Activated B cell treated with CpG ODN at 0.5 μM for 24 hours (primary cell): ENCODE measurements at regions not wholly inside any gene's neighbourhood (a gene's known extent, or its start where the extent isn't known, plus 50 kb on each side); places are given as distances from the start of the nearest gene placed in this dataset.

Source experiments
- ATAC-seq: fragments of 200-7000 bp; cut with Tn5 transposase; one replicate; pipeline ENCODE4 v1.10.0; 2021; ENCODE audit warnings: low read depth, mild to moderate bottlenecking, moderate library complexity
- CTCF ChIA-PET: fragments of 350-600 bp; sonication (Branson Sonifier 250); formaldehyde crosslinking; loops from one replicate; lab custom pipeline; 2021; ENCODE audit warnings: antibody characterized with exemption; lab: Charles Lee
- POLR2A ChIA-PET: fragments of 350-600 bp; sonication (Branson Sonifier 250); formaldehyde crosslinking; loops from one replicate; lab custom pipeline; 2021; ENCODE audit warnings: antibody characterized with exemption; lab: Charles Lee
- DNase-seq: peaks from one replicate; pipeline ENCODE4 v3.0.0; 2022
- H3K27ac Mint-ChIP-seq: one replicate; pipeline ENCODE4 v1.8.0; 2020; ENCODE audit warnings: mixed read lengths
- H3K27me3 Mint-ChIP-seq: one replicate; pipeline ENCODE4 v1.8.0; 2021; ENCODE audit warnings: mixed read lengths
- H3K36me3 Mint-ChIP-seq: one replicate; pipeline ENCODE4 v1.8.0; 2021; ENCODE audit warnings: low read depth, mixed read lengths
- H3K4me1 Mint-ChIP-seq: one replicate; pipeline ENCODE4 v1.8.0; 2021; ENCODE audit warnings: mixed read lengths
- H3K4me3 Mint-ChIP-seq: one replicate; pipeline ENCODE4 v1.8.0; 2020; ENCODE audit warnings: mild to moderate bottlenecking, mixed read lengths
- H3K9me3 Mint-ChIP-seq: one replicate; pipeline ENCODE4 v1.8.0; 2020; ENCODE audit warnings: mixed read lengths
- CTCF ChIP-seq: fragments of 200-600 bp; IDR thresholded peaks from one replicate; pipeline ENCODE4 v1.8.0; 2022; ENCODE audit warnings: antibody characterized with exemption, mild to moderate bottlenecking
- intact Hi-C: fragments of 100-400 bp; cut with micrococcal nuclease; formaldehyde crosslinking; loops from one replicate; pipeline ENCODE4 v1.15.1; 2024

- intact Hi-C loops, result loop anchor here (2.0 to 5.0 kb wide), 2 partner anchors 121 to 507 kb away; no protein-coding TSS in a partner anchor
- H3K4me3 Mint-ChIP-seq, result no peak overlapping the region
- no peak for TF ChIP-seq CTCF
- H3K4me1 Mint-ChIP-seq, result peaks cover 24% of the 10 kb centered on the region
- ChIA-PET POLR2A (no interaction called here), CTCF (no interaction called here)
- H3K27ac Mint-ChIP-seq, result no peak overlapping the region
- DNase-seq (no peak), ATAC-seq (no peak)
- no peaks in the 10 kb centered on the region for H3K27me3 Mint-ChIP-seq
- H3K36me3 Mint-ChIP-seq, result no peaks in the 10 kb centered on the region
- H3K9me3 Mint-ChIP-seq, result no peaks in the 10 kb centered on the region
Observed at GRCh38 chr15:70387993-70388392, 290.3 kb upstream of the TLE3 start.

- no peak for DNase-seq
- H3K4me1 Mint-ChIP-seq, result peaks cover 24% of the 10 kb centered on the region
- H3K9me3 Mint-ChIP-seq, result peaks cover under 1% of the 10 kb centered on the region
- H3K4me3 Mint-ChIP-seq, result no peak overlapping the region
- POLR2A ChIA-PET, result interaction anchor here (0.6 to 1.6 kb wide), 3 partner anchors 118 to 626 kb away, joined by 3 to 10 read pairs (median 5); partner anchors contain the start of gene TLE3
- no peaks in the 10 kb centered on the region for H3K36me3 Mint-ChIP-seq
- no peak for ATAC-seq
- no peaks in the 10 kb centered on the region for H3K27me3 Mint-ChIP-seq
- no peak overlapping the region for H3K27ac Mint-ChIP-seq
- no peak for TF ChIP-seq CTCF
- CTCF ChIA-PET, result no interaction called here
- intact Hi-C loops, result loop anchor here (2.0 to 5.0 kb wide), 2 partner anchors 120 to 506 kb away; no protein-coding TSS in a partner anchor
Observed at GRCh38 chr15:70387081-70387480, 289.4 kb upstream of the TLE3 start.

DNA sequence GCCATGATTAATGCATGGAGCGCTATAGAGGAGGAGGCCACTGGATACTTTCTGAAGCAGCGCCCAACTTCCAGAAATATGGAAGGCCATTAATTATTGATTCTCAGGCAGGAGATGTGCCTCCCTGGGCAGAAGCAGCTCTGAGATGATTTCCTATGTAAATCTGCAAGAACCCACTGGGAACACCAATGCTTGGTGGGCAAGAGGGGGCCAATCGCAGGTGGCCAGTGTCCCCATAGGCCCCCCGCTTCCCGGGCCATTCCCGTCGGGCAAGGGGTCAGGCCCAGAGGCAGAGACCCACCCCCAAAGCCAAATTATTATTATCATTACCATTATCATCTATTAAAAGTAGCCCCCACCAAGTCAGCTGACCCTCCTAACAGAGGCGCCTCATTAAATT is 288.0 kb upstream of the TLE3 start:
- peaks cover 24% of the 10 kb centered on the region for H3K4me1 Mint-ChIP-seq
- peak overlapping the region; percentile 78 for H3K27ac Mint-ChIP-seq
- POLR2A ChIA-PET, result interaction anchor here (0.6 kb wide), 2 partner anchors 9 to 912 kb away, joined by 4 to 6 read pairs; no protein-coding TSS in a partner anchor
- ATAC-seq (no peak), DNase-seq (no peak)
- no peak overlapping the region for H3K4me3 Mint-ChIP-seq
- H3K36me3 Mint-ChIP-seq, result no peaks in the 10 kb centered on the region
- intact Hi-C loops, result loop anchor here (1.0 to 5.0 kb wide), 5 partner anchors 66 to 505 kb away; no protein-coding TSS in a partner anchor
- no peak for TF ChIP-seq CTCF
- CTCF ChIA-PET, result interaction anchor here (1.1 to 1.2 kb wide), 2 partner anchors 13 to 126 kb away, joined by 3 read pairs; no protein-coding TSS in a partner anchor
- no peaks in the 10 kb centered on the region for H3K27me3 Mint-ChIP-seq
- peaks cover 2% of the 10 kb centered on the region for H3K9me3 Mint-ChIP-seq

GRCh38 chr15:70385052-70385451 is 287.3 kb upstream of the TLE3 start:
- no peak overlapping the region for H3K4me3 Mint-ChIP-seq

More at GRCh38 chr15:70385052-70385451, 287.3 kb upstream of the TLE3 start:
- ChIA-PET CTCF (no interaction called here), POLR2A (interaction anchor here (0.6 kb wide), 2 partner anchors 9 to 911 kb away, joined by 4 to 6 read pairs; no protein-coding TSS in a partner anchor)
- DNase-seq (no peak), ATAC-seq (no peak)
- no peak overlapping the region for H3K27ac Mint-ChIP-seq
- peaks cover 24% of the 10 kb centered on the region for H3K4me1 Mint-ChIP-seq
- peaks cover 2% of the 10 kb centered on the region for H3K9me3 Mint-ChIP-seq
- H3K36me3 Mint-ChIP-seq, result no peaks in the 10 kb centered on the region
- TF ChIP-seq CTCF, result no peak
- intact Hi-C loops, result loop anchor here (5.0 kb wide), 1 partner anchor 118 kb away; no protein-coding TSS in a partner anchor
- no peaks in the 10 kb centered on the region for H3K27me3 Mint-ChIP-seq
